Stimulated activated CD8-positive, alpha-beta memory T cell treated with anti-CD3 and anti-CD28 coated beads, Interleukin-15, amount 100 ng/mL, for 24 hours (primary cell): ENCODE measurements at regions not wholly inside any gene's neighbourhood (a gene's known extent, or its start where the extent isn't known, plus 50 kb on each side); places are given as distances from the start of the nearest gene placed in this dataset.

Source experiments
- DNase-seq: peaks from one replicate; pipeline ENCODE4 v3.0.0-alpha.2; 2020; ENCODE audit warnings: low read depth

- no peak for DNase-seq
These were observed 1471.1 kb downstream of the TBC1D22A start for GRCh38 chr22:48233586-48233985.

DNA sequence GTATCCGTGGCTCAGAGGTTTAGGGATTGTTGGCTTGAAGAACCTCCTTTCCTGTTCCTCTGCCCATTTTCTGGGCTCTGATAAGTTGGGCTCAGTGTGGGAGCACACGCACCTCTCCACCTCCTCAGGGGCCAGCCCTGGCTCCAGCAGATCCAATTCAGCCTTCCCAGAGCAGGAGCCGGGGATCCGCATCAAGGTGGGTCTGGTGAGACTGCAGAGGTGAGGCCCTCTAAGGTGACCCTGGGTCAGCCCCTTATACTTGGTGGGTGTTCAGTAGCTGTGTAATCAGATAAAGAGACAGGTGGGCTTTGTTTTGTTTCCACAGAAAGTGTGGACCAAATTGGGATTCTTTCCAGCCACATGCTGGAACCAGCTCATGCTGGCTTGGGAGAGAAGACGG is 1466.0 kb downstream of the TBC1D22A start:
- no peak for DNase-seq

DNA sequence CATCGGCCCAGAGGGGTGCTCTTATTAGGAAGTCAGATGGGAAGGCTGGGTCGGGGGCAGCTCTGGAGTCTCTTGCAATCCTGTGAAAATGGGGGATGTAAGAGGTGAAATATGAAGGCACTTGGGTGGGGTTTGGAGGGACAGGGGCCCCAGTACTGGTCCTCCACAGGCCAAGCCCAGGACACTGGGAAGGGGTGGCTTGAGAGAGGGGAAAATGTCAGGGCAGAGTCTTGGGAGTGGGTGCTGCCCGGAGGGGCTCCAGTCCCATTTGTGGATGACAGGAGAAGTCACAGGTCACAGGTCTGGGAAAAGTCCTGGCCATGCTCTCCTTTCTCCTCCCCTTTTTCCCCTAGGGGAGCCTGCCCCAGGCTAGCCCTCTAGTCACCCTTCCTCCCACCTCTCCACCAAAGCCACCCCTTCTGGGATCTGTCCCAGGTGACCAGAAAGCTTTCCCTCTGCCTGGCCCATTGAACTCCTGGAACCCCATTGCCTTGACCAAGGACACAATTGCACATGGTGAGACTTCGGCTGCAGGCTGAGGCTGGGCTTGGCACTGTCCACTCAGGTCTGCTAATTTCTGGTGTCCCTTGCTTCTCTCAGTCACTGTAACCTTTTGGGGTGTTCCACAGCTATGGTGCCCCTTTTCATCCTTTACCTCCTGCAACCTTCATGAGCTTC is 1465.0 kb downstream of the TBC1D22A start:
- no peak for DNase-seq

DNA sequence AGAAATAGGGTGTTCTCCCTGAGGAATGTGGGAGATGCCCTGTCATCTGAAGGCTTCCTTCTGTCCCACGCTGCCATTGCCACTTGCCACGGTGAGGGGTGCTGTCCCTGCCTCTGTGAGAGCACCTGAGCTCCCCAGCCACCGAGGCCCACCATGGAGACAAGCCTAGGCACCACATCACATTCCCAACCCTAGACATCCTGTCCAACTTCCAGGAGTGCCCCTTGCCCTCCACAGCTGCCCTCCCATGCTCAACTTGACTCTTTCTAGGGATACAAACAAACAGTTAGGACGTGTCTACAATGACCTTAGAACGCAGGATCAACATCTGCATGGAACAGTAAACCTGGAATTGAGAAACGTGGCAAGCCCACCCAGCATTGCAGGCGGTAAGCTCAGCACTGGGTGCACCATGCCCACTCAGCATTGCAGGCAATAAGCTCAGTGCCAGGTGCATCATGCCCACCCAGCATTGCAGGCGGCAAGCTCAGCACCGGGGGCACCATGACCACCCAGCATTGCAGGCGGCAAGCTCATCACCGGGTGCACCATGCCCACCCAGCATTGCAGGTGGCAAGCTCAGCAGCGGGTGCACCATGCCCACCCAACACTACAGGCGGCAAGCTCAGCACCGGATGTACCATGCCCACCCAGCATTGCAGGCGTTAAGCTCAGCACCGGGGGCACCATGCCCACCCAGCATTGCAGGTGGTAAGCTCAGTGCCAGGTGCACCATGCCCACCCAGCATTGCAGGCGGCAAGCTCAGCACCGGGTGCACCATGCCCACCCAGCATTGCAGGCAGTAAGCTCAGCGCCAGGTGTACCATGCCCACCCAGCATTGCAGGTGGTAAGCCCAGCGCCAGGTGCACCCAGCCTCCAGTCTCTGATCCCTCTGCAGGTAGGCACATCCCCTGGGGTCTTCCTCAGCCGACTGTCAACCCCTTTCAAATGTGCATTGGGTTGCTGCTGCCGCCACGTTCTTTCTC is 1463.9 kb downstream of the TBC1D22A start:
- no peak for DNase-seq

DNA sequence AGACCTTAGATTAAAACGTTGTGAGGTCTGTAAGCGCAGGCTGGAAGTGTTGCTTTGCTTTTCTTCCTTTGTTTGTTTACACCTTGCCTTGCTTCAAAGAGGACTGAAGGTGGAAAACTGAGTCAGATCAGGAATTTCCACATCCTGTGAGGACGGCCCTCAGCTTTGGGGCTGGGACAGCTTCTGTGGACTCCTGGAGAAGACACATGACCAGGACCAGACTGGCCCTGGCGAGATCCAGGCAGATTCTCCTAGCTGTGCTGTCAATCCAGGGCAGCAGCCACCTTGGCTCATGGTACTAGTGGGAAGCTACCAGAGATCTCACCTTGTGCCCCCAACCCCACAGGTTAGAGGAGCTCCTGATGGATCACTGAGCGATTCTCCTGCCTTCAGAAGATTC is 1461.9 kb downstream of the TBC1D22A start:
- no peak for DNase-seq

GRCh38 chr22:48223488-48224190 is 1461.2 kb downstream of the TBC1D22A start:
- DNase-seq, result no peak

GRCh38 chr22:48222742-48223487 is 1460.5 kb downstream of the TBC1D22A start:
- no peak for DNase-seq

DNA sequence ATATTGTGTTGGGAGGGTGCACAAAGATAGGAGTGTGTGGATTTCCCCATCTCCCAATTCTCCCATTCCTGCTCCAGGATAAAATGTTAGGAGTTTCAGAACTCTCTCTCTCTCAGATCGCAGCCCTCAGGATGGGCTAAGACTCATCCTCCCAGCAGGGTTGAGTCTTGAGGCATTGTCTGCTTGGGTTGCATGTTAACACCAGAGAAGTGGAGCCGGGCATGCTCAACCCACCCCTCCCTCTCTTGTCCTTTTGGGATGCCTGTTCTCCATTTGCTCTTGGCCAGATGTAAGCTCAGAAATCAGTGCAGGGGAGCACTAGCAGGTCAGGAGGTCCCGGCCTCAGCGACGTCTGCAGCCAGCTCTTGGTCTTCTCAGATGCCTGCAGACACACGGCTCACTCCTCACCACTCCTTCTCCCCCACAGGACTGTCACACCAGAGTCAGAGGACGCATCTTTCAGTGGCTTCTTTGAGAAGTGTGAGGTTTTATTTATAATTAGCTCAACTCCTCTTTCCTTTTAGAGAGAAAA is 1456.5 kb downstream of the TBC1D22A start:
- no peak for DNase-seq

- DNase-seq, result no peak
These were observed 1455.1 kb downstream of the TBC1D22A start for GRCh38 chr22:48217596-48217995.

DNA sequence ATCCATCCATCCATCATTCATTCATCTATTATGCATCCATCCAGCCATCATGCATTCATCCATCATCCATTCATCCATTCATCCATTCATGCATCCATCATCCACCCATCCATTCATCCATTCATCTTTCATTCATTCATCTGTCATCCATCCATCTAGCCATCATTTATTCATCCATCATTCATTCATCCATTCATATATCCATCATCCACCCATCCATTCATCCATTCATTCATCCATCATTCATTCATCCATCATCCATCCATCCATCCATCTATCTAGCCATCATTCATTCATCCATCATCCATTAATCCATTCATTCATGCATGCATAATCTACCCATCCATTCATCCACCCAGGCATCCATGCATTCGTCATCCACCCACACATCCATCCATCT is 1450.3 kb downstream of the TBC1D22A start:
- no peak for DNase-seq

- no peak for DNase-seq
These were observed 1448.4 kb downstream of the TBC1D22A start for GRCh38 chr22:48210812-48211211.

- DNase-seq, result no peak
These were observed 1447.7 kb downstream of the TBC1D22A start for GRCh38 chr22:48210198-48210580.

GRCh38 chr22:48209473-48210197 is 1447.2 kb downstream of the TBC1D22A start:
- DNase-seq, result no peak

- DNase-seq, result no peak
These were observed 1446.4 kb downstream of the TBC1D22A start for GRCh38 chr22:48208894-48209293.

DNA sequence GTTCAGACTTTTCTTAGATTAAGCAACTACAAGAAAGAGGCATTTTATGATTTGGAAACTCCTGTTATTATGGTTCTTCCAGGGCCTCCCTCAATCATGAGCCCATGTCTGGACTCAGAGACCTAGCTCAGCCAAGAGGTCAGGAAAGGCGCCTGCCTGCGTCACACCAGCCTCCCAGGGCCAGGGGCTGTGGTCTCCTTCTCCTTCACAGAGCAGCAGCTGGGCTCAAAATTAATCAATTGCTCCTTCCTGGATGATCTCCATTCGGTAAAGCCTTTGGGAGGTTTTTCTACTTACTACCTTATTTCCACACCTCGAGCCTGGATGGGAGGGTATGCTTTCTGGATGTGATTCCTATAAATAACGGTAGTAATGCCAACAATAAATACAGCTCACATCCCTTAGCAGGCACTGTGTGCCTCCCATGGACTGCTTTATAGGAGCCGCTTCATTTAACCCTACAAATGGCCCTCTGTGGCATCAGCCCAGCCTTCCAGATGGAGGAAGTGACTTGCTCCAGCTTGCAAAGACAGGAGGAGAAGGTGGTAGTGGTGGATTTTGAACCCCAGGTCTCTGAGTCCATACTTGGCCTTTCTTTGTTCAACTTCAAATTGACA is 1445.6 kb downstream of the TBC1D22A start:
- no peak for DNase-seq

- no peak for DNase-seq
These were observed 1443.3 kb downstream of the TBC1D22A start for GRCh38 chr22:48205790-48206189.

DNA sequence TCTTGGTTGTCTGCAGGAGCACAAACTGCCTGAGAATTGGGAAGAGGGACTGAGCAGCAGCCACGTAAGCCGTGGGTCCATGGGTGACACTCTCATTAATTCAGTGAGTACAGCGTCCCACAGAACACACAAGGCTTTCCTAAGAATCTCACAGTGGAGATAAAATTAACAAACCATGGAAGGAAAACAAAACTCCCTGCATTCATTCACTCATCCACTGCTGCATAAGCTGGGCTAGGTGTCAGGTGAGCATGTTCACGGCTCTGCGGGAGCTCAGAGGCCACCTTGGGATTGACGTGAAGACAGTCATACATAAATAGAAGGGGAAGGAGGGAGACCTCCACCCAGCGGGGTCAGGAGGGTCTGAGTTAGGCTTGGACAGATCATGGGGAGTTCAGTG is 1442.7 kb downstream of the TBC1D22A start:
- DNase-seq, result no peak

DNA sequence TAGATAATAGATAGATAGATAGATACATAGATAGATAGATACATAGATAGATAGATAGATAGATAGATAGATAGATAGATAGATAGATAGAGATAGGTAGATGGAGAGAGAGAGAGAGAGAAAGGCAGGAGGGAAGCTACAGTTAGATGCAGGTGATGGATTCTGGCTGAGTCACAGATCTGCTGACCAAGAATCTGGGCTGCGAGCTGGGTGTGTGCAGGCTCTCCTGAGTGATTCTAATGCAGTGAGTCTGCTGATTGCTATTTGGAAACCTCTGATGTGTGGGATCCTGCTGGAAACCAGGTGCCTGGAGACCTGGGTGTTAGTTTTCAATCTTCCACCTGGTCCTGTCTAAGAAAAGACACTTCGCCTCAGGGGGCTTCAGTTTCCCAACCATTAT is 1441.8 kb downstream of the TBC1D22A start:
- DNase-seq, result no peak

- no peak for DNase-seq
These were observed 1437.2 kb downstream of the TBC1D22A start for GRCh38 chr22:48199667-48200066.
